OCI-M2 (cell line): ENCODE measurements at regions not wholly inside any gene's neighbourhood (a gene's known extent, or its start where the extent isn't known, plus 50 kb on each side); places are given as distances from the start of the nearest gene placed in this dataset.

Source experiments
- DNase-seq: peaks from one replicate; lab custom pipeline; 2025; ENCODE audit not compliant: unreplicated experiment; lab: John Stamatoyannopoulos, UW

DNA sequence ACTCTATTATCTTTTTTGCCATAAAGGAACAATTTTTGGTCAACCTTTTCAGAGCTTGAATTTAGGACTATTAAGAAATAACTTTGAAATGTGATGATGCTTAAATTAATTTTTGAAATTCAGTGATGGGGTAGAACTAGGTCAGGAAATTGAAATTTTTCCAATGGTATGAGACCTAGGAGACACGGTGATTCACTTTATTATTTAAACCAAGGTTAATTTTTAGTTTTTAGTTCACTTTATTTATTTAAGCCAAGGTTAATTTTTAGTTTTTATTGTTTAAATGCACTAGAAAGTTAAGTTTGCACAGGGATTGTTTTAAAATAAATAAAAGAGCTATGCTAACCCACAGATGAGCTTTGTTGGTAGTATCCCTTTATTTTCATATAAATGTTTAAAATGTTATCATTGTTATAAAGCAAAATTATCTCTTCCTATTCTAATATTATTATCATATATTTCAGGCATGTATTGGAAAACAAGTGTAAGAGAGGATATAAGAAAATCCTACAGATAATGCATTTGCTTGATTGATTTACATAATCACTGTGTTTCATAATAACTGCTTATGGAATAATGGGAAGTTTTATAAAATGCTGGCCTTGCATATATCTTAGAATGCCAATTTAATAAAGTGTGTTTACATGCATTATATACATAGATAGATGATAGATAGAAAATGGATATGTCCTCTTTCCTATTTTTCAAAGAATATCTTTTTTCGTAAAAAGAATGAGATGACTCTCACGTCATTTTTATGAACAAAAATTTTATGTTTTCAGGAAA is 163.6 kb downstream of the HGF start:
- DNase-seq: no peak

DNA sequence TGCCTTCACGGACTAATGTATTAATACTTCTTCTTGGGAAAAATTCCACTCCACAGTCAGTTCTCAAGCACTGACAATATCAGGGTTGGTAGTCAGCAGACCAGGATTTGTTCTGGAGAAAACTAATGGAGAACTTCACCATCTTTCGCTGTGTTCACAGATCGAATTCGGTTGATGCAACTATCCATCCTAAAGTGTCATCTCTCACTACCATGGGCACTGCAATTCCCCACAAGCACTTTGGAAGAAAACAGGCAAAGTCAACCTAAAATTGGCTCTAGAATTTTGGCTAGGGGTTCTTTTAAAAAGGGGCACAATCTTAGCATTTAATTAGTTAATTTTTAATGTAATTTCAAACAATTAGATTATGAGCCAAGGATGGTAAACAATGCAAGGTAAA is 164.4 kb downstream of the HGF start:
- no peak for DNase-seq

DNA sequence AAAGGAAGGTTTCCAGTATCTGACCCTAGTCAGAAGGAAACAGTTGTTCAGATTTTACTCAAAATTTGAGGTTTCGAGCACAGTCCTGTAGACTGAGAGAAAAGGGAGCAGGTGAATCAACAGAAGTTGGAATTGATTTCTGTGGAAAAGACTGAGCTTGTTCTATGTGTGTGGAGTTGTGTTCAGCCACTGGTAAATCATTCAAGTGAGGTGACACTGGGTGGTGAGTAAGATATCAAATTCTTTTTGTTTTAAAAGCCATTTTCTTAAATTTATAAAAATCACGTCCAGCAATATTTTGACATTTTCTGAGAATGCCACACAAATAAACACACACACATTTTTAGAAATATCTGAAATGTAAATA is 165.1 kb downstream of the HGF start:
- DNase-seq: no peak

DNA sequence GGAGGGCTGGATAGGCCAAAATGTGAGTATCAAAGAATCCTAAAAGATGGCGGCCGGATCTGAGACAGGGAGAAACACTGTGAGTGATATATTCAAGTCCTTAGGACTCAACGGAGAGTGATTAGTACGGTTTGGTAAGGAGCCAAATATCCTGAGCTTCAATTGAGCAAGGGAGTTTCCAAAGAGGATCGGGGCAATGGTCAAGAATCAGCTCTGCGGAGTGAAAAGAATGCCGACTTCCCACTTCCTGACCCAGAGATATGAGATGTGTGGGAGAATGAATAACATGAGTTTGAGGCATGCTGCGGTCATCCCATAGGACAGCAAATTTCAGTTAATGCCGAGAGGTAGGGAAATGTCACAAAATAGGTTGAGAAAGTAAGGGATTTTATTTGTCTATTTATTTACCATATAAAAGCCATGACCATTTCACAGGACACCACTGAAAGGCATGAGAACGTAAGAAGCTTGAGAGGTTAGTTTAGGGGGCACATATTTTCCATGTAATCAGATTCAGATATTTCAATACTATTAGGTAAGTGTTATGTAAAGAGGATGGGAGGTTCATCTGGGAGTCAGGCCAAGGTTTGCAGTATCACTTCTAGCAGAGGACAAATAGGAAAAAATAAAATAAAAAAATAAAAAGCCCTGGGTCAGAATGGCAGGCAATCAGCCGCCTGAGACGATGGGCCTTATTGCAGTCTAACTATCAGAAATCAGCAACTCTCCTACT is 165.6 kb downstream of the HGF start:
- DNase-seq: no peak

DNA sequence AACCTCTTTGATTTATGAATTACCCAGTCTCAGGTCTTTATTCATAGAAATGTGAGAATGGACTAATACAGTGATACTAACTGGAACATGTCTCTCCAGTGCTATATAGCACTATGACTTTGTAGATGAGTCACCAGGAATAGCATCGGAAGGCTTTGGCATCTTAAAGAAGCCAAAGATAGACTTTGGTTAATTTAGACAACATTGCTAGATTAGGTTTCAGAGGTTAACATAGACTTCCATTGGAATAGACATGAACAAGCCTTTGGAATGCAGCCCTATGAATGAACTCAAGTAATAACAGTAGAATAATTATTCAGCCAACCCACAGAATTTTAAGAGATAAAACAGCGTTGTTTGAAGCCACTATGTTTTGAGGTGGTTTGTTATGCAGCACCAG is 169.2 kb downstream of the HGF start:
- no peak for DNase-seq

DNA sequence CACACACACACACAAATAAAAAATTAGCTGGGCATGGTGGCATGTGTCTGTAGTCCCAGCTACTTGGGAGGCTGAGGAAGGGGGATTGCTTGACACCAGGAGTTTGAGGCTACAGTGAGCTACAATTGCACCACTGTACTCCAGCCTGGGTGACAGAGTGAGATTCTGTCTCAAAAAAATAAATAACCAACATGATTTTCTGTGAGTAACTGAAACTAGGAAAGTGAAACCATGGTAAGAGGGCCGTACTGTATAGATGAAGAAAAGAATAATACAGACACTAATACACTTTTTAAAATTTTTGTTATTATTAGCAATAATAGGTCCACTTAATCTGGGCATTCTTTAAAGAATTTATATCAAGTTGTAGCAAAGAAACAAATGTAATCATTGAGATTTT is 170.9 kb downstream of the HGF start:
- DNase-seq: no peak

DNA sequence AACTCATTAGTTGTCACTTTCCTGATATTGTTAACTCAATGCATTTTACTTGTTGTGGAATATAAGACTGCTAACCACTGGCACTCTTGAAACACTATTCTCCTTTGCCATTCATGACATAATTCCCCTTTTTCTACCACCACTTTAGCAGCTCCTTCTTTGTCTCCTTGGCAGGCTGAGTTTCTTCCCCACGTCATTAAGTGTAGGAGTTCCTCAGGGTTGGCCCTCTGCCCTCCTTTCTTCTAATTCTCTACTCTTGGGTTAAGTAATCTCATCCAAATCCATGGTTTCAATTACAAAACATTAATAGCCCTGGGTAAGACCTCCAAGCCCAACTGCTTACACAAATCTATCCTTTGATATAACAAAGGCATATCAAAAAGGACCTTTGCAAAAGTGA is 175.1 kb downstream of the HGF start:
- no peak for DNase-seq

DNA sequence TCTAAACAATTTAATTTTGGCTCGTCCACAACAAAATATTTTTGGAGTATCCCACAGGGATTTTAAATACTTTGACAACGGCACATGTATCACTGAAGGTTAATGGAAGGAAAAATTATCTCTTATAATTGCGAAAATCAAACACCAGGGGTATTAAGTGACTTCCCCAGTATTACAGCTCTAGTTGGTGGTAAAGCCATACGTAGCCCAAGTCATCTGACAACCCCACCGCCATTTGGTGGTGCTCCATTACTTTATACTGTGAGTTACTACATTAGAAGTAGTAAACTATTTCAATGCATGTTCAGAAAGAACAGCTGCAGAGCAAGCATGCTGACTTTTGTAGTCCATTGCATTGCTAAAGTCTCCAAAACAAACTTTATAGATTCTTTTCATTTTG is 179.7 kb downstream of the HGF start:
- DNase-seq: no peak

DNA sequence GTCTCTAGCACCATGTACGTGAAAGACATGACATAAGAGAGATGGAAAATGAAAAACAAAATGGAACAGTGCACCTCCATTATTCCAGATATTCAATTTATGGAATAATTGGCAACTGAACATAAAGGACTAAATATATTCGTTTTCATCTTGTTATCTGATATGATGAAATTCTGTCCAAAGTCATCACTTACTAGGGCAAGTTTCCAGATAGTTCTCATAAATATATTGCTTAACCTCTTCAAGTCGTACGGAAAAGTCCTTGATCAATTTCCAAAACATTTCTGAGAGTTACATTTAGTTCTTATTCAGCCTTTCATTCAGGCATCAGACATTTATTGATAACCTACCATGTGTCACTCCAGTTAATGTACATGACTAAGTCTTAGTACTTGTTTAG is 185.2 kb downstream of the HGF start:
- no peak for DNase-seq

DNA sequence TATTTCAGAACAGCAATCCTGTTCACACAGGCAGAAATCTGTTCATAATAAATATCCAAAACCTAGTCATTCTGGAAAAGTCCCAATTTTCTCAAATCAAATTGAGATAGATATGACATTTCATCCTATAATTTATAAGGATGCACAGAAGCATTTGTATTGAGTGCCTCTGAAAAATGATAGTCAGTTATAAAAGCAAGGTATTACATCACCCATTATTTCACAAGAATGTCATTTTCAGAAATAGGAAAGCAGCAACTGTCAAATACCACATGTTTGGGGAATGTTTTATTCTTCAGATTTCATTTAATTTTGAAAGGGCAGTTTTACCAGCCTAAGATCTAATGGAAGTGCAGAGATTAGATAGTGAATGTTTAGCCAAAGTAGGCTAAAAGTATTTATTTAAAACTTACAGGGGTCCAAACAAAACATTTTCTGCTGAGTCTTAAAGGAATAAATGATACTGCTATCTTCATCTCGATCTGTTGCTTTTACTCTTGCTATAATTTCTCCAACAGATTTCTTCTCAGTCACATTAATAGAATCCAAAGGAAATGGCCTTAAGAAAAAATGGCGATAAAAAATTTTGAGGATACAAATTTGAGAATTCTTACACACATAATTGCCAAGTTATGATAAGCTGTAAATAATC is 185.8 kb downstream of the HGF start:
- no peak for DNase-seq

DNA sequence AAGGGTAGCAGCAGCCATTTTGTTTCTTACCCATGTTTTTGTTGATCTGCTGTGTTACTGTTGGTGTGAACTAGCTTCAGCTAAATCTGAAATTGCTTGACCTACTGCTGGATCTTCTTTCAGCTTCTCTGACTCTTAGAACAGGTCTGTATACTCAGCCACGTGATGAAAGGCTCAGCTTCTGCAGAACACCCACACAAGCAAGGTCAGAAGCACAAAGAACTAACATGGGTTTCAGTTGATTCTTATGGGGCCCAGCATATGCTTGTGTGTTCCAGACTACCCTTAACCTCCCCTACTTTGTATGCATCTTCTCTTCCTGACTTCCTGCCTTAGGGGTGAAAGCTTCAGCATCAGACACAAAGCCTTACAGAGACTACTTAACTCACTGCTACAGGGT is 186.8 kb downstream of the HGF start:
- no peak for DNase-seq

DNA sequence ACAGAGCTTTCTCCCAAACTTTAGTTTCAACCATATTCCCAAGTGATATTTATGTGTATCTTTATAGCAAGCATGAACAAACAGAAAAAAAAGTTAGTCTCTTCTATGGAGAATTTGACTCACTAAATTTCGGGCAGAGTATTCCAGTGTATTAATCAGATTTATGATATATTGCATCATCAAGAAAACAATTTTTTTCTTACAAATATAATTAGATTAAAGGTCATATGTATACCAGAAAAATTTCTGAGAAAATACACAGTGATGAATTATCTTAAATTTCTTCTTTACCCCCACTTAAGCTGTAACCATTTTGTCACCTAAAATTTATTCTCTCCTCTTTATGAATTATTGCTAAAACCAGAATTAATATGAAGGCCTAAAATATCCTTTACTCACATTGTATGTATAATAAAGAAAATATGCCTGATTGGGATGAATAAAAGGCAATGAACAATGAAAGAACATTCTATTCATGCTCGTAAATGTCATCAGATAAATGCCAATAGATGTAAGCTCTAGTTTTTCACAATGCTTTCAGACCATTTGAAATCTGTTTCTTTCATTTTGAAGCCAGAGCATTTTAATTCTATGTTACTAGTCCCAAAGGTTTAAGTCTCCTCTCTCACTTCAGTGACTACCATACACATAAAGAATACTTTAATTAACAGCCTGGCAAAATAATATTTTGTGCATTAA is 192.1 kb downstream of the HGF start:
- no peak for DNase-seq

DNA sequence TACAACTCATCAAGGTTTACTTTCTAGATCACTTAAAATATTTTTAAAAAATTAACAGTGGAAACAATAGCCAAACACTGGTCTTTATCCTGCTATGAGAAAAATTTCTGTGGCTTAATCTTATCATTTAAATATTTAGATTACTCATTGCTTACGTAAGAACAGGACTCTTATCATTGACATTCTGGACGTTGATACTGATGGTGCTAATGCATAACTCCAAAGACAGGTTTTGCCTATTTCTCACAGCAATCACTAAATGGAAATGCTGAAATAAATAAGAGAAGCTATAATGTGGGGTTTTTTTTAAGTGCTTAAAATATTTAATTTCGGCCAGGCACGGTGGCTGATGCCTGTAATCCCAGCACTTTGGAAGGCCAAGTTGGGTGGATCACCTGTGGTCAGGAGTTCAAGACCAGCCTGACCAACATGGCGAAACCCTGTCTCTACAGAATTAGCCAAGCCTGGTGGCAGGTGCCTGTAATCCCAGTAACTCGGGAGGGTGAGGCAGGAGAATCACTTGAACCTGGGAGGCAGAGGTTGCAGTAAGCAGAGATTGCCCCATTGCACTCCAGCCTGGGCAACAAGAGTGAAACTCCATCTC is 195.0 kb downstream of the HGF start:
- no peak for DNase-seq

DNA sequence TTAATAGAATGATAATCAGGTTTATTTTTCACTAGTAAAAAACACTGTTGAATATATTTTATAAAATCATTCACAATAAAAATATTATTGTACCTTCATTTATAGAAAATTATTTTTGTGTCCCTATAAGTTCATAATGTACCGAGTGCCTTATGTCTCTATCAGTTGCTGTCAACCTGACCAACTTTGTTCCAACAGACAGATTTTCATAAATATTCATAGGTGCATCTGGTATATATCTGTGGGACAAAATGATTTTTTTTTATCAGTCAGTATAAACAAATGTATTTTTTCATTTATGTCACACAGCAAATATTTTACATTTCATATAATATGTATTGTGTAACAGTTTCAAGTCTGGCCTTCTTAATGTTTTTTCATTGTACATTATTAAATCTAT is 195.9 kb downstream of the HGF start:
- DNase-seq: no peak

DNA sequence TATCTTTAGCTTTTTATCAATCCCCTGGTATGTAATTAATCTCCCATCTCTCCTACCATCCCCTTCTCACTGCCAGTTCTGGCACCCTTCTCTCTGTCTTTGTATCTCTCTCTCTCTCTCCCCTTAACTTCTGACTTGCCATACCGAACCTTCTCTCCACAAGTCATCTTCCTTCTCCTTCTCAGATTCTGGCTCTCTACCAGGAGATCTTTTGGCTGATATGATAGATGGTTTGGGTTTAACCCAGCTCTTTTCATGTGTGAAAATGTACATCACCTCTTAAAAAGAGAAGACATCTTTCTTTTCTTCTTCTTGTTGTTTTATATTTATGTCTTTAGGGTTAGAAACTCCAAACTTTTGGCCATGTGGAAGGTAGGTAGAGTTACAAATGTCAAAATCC is 196.7 kb downstream of the HGF start:
- no peak for DNase-seq

DNA sequence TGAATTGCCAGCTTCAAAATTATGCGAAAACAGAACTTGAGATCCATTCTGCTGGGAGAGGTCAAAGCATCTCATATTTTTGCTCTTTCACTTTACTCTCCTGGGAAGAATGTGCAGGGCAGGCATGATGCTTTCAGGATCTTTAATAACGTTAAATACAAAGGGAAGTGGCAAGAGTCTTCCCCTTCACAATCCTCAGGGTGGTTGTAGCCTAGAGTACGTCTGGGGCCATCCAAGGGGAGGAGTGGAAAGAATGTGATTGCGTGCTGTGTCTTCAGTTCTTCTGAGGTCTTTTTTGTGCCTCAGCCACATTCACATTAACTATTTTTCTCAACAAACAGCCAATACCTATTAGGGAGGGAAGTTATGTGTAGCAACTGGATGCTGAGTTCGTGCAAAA is 207.3 kb downstream of the HGF start:
- no peak for DNase-seq

DNA sequence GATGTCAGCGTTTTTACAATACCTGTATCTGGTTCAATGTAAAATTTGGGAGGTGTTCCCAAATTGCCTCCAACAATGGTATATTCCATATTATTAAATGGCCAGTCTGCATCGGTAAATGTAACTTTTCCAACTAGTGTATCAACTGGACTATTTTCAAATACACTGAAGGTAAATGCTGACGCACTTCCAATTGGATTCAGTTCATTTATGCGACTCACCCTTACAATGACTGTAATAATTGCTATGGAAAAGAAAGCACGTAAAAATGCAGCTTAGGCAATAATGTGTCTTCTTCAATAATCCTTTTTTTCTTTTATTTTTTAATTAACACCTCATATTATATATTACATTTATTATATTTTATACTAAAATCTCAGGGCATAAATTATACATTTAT is 209.1 kb downstream of the HGF start:
- DNase-seq: no peak

DNA sequence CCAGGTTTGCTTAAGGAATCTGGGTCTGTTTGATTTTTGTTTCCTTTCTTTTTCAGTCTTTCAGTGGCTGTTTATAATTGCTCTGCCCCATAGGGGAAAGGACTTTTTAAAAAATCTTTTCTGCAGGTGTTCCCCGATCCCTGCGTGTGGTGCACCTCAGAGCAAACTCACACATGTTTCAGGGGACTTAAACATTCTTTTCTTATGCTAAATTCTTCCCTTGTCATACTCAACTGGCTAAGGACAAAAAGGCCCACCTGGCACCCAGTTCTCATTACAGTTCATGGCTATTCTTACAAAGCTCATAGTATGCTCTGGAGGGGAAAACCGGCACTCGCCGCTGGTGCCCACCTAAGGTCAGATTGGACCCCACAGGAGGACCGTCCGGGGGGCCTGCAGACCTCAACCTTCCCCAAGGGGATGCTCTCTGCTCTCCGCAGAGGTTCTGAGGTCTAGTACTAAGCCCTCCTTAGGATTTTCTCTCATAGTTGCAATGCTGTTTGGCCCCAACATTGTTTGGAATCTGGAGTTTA is 220.3 kb downstream of the HGF start:
- DNase-seq: no peak

DNA sequence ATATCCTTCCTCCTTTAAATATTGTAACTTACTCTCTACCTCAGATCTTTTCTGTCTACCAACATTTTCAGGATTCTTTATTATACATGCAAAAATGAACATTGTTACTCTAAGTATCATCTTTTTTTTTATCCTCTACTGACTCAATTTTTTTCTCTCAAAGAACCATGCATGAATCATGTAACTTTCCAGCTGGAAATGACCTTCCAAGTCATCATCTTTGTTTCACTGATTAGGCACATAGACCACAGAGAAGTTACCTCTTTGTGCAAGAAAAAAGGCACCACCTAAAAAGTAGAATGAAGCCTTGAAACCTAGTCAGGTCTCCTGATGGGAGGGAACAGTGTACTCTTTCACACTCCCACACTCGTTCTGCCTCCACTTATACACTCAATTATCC is 234.9 kb downstream of the HGF start:
- no peak for DNase-seq

DNA sequence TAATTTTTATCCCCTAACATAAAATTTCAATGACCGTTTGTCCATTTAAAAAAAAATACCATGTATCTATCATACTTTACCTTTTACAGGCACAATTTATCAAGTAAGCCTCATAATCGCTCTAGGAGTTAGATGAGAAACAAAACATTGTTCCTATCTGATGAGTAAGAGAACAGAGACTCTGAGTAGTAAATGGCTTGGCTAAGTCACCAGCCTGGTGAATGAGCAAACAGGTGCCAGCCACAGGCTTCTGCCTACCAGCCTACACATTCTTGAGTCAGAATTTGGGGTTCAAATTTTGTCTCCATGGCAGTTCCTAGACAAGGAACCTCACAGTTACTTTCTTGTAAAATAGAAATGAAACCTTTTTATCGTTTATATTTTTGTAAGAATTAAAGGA is 235.4 kb downstream of the HGF start:
- DNase-seq: no peak

DNA sequence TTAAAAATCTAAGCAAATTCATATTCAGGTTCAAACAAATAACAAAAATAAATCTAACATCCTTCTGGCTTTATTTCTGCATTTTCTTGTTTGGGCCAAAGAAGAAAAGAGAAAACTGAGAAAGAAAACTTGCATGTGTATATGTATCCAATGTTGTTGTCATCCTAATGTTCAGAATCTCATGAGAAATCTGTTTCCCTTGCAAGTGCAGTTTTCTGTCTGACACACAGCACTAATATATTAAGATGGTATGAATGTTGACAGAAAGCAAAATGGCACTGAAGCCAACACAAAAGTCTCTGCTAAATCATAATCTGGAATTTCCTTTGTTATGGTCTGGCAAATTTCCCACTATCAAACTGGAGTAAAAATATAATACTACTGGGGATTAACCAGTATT is 235.9 kb downstream of the HGF start:
- no peak for DNase-seq
